ENCODE measurements at regions not wholly inside any gene's neighbourhood (a gene's known extent, or its start where the extent isn't known, plus 50 kb on each side); places are given as distances from the start of the nearest gene placed in this dataset.

DNA sequence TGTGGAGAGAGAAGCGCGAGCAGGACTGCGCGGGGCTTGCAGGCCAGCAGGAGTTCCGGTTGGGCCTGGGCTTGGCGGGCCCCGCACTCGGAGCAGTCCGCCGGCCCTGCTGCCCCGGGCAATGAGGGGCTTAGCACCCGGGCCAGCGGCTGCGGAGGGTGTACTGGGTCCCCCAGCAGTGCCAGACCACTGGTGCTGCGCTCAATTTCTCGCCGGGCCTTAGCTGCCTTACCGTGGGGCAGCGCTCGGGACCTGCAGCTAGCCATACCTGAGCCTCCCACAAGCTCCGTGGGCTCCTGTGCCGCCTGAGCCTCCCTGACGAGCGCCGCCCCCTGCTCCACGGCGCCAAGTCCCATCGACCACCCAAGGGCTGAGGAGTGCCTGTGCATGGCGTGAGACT, 89.0 kb upstream of the MBOAT1 start:
- TF ChIP-seq, protein P1, sequence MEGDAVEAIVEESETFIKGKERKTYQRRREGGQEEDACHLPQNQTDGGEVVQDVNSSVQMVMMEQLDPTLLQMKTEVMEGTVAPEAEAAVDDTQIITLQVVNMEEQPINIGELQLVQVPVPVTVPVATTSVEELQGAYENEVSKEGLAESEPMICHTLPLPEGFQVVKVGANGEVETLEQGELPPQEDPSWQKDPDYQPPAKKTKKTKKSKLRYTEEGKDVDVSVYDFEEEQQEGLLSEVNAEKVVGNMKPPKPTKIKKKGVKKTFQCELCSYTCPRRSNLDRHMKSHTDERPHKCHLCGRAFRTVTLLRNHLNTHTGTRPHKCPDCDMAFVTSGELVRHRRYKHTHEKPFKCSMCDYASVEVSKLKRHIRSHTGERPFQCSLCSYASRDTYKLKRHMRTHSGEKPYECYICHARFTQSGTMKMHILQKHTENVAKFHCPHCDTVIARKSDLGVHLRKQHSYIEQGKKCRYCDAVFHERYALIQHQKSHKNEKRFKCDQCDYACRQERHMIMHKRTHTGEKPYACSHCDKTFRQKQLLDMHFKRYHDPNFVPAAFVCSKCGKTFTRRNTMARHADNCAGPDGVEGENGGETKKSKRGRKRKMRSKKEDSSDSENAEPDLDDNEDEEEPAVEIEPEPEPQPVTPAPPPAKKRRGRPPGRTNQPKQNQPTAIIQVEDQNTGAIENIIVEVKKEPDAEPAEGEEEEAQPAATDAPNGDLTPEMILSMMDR (conservative IDR thresholded peaks at IDR 0.05) = no peak
- no peak for TF ChIP-seq ZFX (IDR thresholded peaks at IDR 0.05)

Measured in C4-2B (cell line).